ENCODE measurements at regions not wholly inside any gene's neighbourhood (a gene's known extent, or its start where the extent isn't known, plus 50 kb on each side); places are given as distances from the start of the nearest gene placed in this dataset.

- Histone ChIP-seq H3K4me3 (ENCODE audit: severe bottlenecking) (no peak overlapping the region), H3K27ac (ENCODE audit: poor library complexity, severe bottlenecking) (no peak overlapping the region), H3K9me3 (ENCODE audit: severe bottlenecking) (no peaks in the 10 kb centered on the region), H3K36me3 (ENCODE audit: low read depth) (no peaks in the 10 kb centered on the region), H3K4me1 (ENCODE audit: insufficient read depth, poor library complexity, severe bottlenecking) (peaks cover 10% of the 10 kb centered on the region), H3K27me3 (ENCODE audit: insufficient read depth, poor library complexity, severe bottlenecking) (no peaks in the 10 kb centered on the region)
- no peak for ATAC-seq (ENCODE audit: low read depth)
- DNase-seq (ENCODE audit: low spot score): no peak
- no peak for TF ChIP-seq CTCF (IDR thresholded peaks at IDR 0.05; ENCODE audit: poor library complexity, severe bottlenecking)
Observed at GRCh38 chr12:9349888-9350885, 142.0 kb upstream of the PZP start.

DNA sequence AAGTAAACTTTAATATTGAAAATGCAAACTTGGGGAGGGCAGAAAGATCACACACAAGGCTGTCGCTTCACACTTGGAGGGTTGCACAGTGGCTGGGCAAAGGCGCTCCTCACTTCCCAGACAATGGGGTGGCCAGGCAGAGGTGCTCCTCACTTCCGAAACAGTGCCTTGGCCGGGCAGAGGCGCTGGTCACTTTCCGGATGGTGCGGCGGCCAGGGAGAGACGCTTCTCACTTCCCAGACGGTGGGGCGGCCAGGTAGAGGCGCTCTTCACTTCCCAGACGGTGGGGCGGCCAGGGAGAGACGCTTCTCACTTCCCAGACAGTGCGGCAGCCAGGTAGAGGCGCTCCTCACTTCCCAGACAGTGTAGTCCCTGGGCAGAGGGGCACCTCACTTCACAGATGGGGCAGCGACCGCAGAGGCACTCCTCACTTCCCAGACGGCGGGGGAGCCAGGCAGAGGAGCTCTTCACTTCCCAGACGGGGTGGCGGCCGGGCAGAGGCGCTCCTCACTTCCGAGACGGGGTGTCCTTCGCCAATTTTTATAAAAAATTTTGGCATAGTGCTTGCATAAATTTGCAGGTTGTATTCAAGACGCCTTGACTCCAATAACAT is 140.8 kb upstream of the PZP start:
- Histone ChIP-seq H3K9me3 (ENCODE audit: severe bottlenecking) (no peaks in the 10 kb centered on the region), H3K4me1 (ENCODE audit: insufficient read depth, poor library complexity, severe bottlenecking) (peaks cover 10% of the 10 kb centered on the region), H3K4me3 (ENCODE audit: severe bottlenecking) (no peak overlapping the region), H3K36me3 (ENCODE audit: low read depth) (no peaks in the 10 kb centered on the region), H3K27ac (ENCODE audit: poor library complexity, severe bottlenecking) (no peak overlapping the region), H3K27me3 (ENCODE audit: insufficient read depth, poor library complexity, severe bottlenecking) (no peaks in the 10 kb centered on the region)
- no peak for ATAC-seq (ENCODE audit: low read depth)
- DNase-seq (ENCODE audit: low spot score): no peak
- no peak for TF ChIP-seq CTCF (IDR thresholded peaks at IDR 0.05; ENCODE audit: poor library complexity, severe bottlenecking)

DNA sequence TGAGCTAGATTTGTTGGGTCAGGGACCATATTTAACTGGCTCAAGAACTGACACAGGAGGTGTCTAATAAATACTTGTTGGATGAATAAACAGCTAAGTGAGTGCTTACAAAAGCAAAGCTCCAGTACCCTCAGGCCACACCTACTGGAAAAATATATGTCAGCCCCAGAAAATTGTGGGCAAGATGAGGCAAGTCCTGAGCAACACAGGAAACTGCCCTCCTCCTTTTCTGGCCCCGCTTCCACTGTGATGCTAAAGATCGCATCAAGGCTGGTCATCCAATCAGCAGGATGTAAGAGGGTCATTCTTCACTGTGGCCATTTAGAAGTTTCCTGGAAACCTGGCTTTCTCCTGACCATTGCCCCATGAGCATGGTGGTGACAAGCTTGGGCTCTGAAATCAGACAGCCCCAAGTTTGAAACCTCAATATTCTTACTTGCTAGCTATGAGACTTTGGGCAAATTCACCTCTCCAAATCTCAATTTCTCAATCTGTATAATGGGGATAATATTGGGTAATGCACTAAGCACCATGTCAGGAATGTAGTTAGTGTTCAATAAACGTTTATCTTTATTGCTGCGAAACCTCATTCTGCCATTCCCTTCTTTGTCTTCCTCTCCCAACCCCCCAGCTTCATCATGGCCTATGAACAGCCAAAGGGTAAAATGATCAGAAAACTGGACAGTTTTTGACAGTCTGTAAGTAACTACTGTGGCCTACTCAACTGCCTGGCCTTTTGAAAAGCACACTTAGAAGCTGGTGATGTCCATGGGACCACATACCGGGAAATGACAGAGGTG is 139.3 kb upstream of the PZP start:
- DNase-seq (ENCODE audit: low spot score) (peak; percentile 48), ATAC-seq (ENCODE audit: low read depth) (peak; percentile 93)
- no peaks in the 10 kb centered on the region for H3K27me3 ChIP-seq (ENCODE audit: insufficient read depth, poor library complexity, severe bottlenecking)
- H3K4me3 ChIP-seq (ENCODE audit: severe bottlenecking): no peak overlapping the region
- H3K27ac ChIP-seq (ENCODE audit: poor library complexity, severe bottlenecking): peak overlapping the region; percentile 41
- H3K4me1 ChIP-seq (ENCODE audit: insufficient read depth, poor library complexity, severe bottlenecking): peaks cover 10% of the 10 kb centered on the region
- H3K36me3 ChIP-seq (ENCODE audit: low read depth): no peaks in the 10 kb centered on the region
- no peaks in the 10 kb centered on the region for H3K9me3 ChIP-seq (ENCODE audit: severe bottlenecking)
- TF ChIP-seq CTCF (IDR thresholded peaks at IDR 0.05; ENCODE audit: poor library complexity, severe bottlenecking): no peak

DNA sequence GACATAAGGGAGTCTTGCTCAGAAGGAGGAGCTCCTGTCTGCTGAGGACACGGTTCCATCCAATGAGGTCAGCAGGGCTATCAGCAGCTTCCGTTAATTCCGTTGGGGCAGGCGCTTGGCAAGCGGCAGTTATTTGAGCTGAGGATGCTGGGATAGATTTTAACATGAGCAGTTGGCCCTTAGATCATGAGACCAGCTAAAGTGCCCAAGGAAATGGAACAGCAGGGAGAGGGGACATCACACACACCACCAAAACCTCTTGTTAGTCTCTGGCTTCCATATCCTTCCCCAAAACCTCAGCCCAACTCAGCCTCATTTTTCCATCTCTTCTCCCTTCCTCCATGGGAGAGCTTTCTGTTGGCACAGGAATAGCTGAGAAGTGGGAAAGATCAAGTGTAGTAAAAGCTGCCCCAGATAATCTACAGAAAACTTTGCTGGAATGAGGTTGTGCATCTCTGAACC is 138.7 kb upstream of the PZP start:
- TF ChIP-seq CTCF (IDR thresholded peaks at IDR 0.05; ENCODE audit: poor library complexity, severe bottlenecking): no peak
- no peak for ATAC-seq (ENCODE audit: low read depth)

More for the DNA sequence above, 138.7 kb upstream of the PZP start:
- H3K4me1 ChIP-seq (ENCODE audit: insufficient read depth, poor library complexity, severe bottlenecking): peaks cover 10% of the 10 kb centered on the region
- H3K36me3 ChIP-seq (ENCODE audit: low read depth): no peaks in the 10 kb centered on the region
- H3K27me3 ChIP-seq (ENCODE audit: insufficient read depth, poor library complexity, severe bottlenecking): no peaks in the 10 kb centered on the region
- no peak overlapping the region for H3K4me3 ChIP-seq (ENCODE audit: severe bottlenecking)
- no peak for DNase-seq (ENCODE audit: low spot score)
- H3K27ac ChIP-seq (ENCODE audit: poor library complexity, severe bottlenecking): peak overlapping the region; percentile 41
- no peaks in the 10 kb centered on the region for H3K9me3 ChIP-seq (ENCODE audit: severe bottlenecking)
